GM10248 (cell line): ENCODE measurements at regions not wholly inside any gene's neighbourhood (a gene's known extent, or its start where the extent isn't known, plus 50 kb on each side); places are given as distances from the start of the nearest gene placed in this dataset.
"Not testable (repeated sequence)": the region's sequence is repeated elsewhere in the genome, so short reads cannot be mapped to it uniquely, and the experiment has no call there.

Experiments used
- CTCF ChIA-PET: fragments of 300-600 bp; sonication (Branson Sonifier 250); formaldehyde crosslinking; extraction: SDS; loops from one replicate; lab custom pipeline; 2021; ENCODE audit warnings: antibody characterized with exemption; lab: Yijun Ruan, JAX
- POLR2A ChIA-PET: fragments of 350-650 bp; sonication (Branson Sonifier 250); formaldehyde crosslinking; extraction: SDS; loops from one replicate; lab custom pipeline; 2020; ENCODE audit warnings: antibody characterized with exemption; lab: Yijun Ruan, JAX
- DNase-seq: peaks from one replicate; pipeline ENCODE4 v3.0.0; 2012; ENCODE audit errors: extremely low spot score
- CTCF ChIP-seq: IDR thresholded peaks from 2 replicates; pipeline ENCODE4 v1.5.1; 2012; ENCODE audit warnings: mild to moderate bottlenecking, low read depth; ENCODE audit errors: extremely low read depth, missing control alignments, control extremely low read depth

- CTCF ChIA-PET: no interaction called here
- TF ChIP-seq CTCF: no peak
- DNase-seq: no peak
- POLR2A ChIA-PET: no interaction called here
Measured at GRCh38 chrX:114450911-114451310, 133.0 kb upstream of the HTR2C start.

DNA sequence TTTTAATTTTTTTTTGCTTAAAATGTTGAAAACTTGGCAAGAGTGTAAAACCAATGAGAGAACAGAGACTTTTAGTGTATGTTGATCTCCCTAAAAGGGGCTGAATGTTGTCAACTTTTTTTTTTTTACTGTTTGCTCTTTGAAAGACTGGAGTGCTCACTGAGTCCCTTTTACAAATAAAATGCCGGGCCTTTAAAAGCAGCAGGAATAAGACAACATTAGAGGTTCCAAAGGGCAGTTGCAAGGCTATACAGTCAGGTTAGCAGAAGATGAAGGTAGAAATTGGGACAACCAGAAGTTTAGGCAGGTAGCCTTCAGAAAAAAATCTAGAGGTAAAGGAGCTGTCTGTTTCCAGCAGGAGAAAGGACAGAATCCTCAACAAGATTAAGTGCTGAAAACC is 132.5 kb upstream of the HTR2C start:
- DNase-seq: no peak
- ChIA-PET CTCF (no interaction called here), POLR2A (no interaction called here)
- TF ChIP-seq CTCF: no peak

- POLR2A ChIA-PET: no interaction called here
- DNase-seq: no peak
- CTCF ChIA-PET: interaction anchor here (0.7 to 1.1 kb wide), 2 partner anchors 8 to 25 kb away, joined by 3 read pairs; no protein-coding TSS in a partner anchor
- TF ChIP-seq CTCF: no peak
Measured at GRCh38 chrX:114462266-114462665, 121.6 kb upstream of the HTR2C start.

DNA sequence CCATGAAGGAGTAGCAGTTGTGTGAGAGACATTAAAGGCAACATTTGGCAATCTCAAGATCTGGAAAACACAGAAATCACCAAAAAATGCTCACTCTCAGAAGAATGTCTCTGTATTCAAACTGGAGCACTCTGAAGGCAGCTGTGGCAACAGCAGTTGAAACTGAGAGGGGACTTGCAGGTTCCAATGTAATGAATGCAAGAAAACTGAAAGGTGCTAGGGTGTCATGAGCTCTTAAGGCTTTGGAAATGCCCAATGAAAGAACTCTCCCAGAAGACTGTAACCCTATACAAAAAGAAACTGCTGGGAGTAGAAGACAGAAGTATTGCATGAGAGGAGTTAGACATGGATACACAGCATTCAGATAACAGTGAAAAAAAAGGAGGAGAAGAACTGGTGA is 118.2 kb upstream of the HTR2C start:
- POLR2A ChIA-PET: no interaction called here
- CTCF ChIA-PET: no interaction called here
- TF ChIP-seq CTCF: no peak
- DNase-seq: no peak

GRCh38 chrX:114472008-114472407 is 111.9 kb upstream of the HTR2C start:
- DNase-seq, CTCF ChIA-PET, POLR2A ChIA-PET: not testable (repeated sequence)

GRCh38 chrX:114472788-114473187 is 111.1 kb upstream of the HTR2C start:
- POLR2A ChIA-PET: no interaction called here
- CTCF ChIA-PET: no interaction called here
- no peak for TF ChIP-seq CTCF
- DNase-seq: no peak

DNA sequence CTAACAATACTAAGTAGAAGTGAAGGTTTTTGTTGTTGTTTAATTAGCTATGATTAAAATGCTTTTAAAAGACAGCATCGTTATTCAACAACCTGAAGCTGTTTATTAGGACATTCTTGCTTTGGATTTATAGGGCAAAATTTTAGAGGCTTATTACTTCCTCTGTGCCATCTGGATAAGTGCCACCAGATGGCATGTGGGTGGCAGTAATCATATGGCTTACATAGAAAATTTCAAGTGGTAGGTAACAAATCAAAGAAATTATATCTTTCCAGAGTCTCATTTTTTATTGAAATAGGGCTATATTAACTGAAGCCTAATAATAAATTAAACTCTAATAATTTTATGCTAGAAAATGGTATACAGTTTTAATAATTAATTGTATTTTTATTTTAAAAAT is 83.3 kb upstream of the HTR2C start:
- no peak for TF ChIP-seq CTCF
- ChIA-PET CTCF (no interaction called here), POLR2A (no interaction called here)
- DNase-seq: no peak
